Thyroid gland (tissue), 4 donors: ENCODE measurements at regions not wholly inside any gene's neighbourhood (a gene's known extent, or its start where the extent isn't known, plus 50 kb on each side); places are given as distances from the start of the nearest gene placed in this dataset.

Experiments
- CTCF ChIP-seq, 6 experiments: fragments of 200-600 bp in 3 of 6; fragments of 450-650 bp in 3 of 6; sonication (generic) in 3 of 6; IDR thresholded peaks; one replicate each; pipeline ENCODE4 v1.5.1; 2016 to 2019; ENCODE audit warnings: antibody characterized with exemption in 6 of 6, mild to moderate bottlenecking in 2 of 6, inconsistent platforms in 1 of 6, moderate library complexity in 1 of 6
- POLR2A ChIP-seq, 2 donors: fragments of 450-650 bp; IDR thresholded peaks; one replicate each; pipeline ENCODE4 v1.6.1; 2017; ENCODE audit warnings: antibody characterized with exemption in 2 of 2, mild to moderate bottlenecking in 2 of 2, moderate library complexity in 1 of 2

DNA sequence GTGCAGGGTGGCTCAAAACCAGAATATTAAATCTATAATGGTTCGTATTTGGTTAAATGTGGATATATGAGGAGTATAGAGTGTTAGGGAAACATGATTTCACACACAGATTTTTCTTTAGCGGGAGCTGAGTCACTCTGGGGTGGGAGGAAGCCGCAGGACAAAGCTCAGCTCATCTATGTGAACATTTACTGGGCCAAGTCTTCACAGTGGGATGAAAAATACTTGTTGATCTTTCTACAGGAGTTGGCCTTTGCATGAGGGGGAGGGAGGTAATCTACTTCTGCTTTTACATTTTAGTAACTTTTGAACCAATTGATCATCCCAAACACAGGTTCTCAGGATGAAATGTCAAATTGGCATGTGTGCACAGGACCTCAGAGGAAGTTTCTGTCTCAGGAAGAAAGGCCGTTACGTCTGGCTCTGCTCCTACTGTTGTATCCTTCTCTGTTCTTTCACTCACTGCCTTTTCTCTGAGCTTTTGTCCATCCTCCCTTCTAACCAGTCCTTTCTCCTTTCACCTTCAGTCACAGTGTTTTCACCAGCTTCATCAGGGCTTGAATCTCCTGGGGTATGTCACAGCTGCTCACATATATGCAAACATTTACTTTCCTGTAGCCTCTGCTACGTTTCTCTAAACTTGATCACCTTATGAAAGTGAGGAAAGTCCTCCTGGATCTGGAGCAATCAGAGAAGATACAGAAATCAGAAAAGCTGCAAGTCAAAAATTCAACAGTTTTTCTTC lies 943.3 kb upstream of the FANCL start:
- TF ChIP-seq CTCF (IDR thresholded peaks at IDR 0.05) (no peak), POLR2A (IDR thresholded peaks at IDR 0.05) (no peak)
